GM12878 (cell line): ENCODE measurements at regions not wholly inside any gene's neighbourhood (a gene's known extent, or its start where the extent isn't known, plus 50 kb on each side); places are given as distances from the start of the nearest gene placed in this dataset.

Experiments
- ATAC-seq: fragments of 200-7000 bp; cut with Tn5 transposase; 3 replicates; pipeline ENCODE4 v1.9.1; 2020; ENCODE audit warnings: mild to moderate bottlenecking, moderate library complexity
- BruUV-seq: library from RNA; stranded (reverse); fragments of 400-500 nt; replicated peaks from 2 replicates; lab custom pipeline; 2021; lab: Mats Ljungman, UMichigan
- CTCF ChIA-PET: fragments of 300-600 bp; sonication (Branson Sonifier 250); formaldehyde crosslinking; extraction: SDS; loops from one replicate; lab custom pipeline; 2021; ENCODE audit warnings: inconsistent platforms; lab: Yijun Ruan, JAX
- POLR2A ChIA-PET: fragments of 350-600 bp; formaldehyde crosslinking; extraction: SDS; loops from one replicate; lab custom pipeline; 2021; ENCODE audit warnings: inconsistent platforms; lab: Charles Lee
- RAD21 ChIA-PET: fragments of 300-600 bp; sonication (Branson Sonifier 250); formaldehyde crosslinking; loops from one replicate; lab custom pipeline; 2023; ENCODE audit warnings: antibody characterized with exemption; ENCODE audit not compliant: unreplicated experiment; lab: Charles Lee
- SMC1A ChIA-PET: fragments of 300-600 bp; sonication (Branson Sonifier 250); formaldehyde crosslinking; loops from one replicate; lab custom pipeline; 2023; ENCODE audit not compliant: unreplicated experiment, uncharacterized antibody; lab: Charles Lee
- DNase-seq: peaks from one replicate; pipeline ENCODE4 v3.0.0-alpha.2; 2011; ENCODE audit warnings: low read depth, low spot score
- FAIRE-seq: peaks from 3 replicates; lab custom pipeline; 2011; peaks lifted over from hg19 to GRCh38; lab: Jason Lieb, UNC
- H2AFZ ChIP-seq: 2 replicates; pipeline ENCODE4 v1.6.0; 2011; ENCODE audit warnings: low read depth, low read length, control low read depth; ENCODE audit not compliant: control insufficient read depth
- H3K27ac ChIP-seq: 2 replicates; pipeline ENCODE4 v1.5.1; 2011; ENCODE audit warnings: control low read depth; ENCODE audit not compliant: control insufficient read depth, insufficient read depth
- H3K27me3 ChIP-seq, 2 experiments: replicated peaks in 1 of 2; 2 replicates each; pipeline versions ENCODE4 v1.6.0 to v1.6.1; 2011; ENCODE audit warnings: low read length in 1 of 2; ENCODE audit not compliant: control insufficient read depth in 2 of 2, insufficient read depth in 2 of 2
- H3K36me3 ChIP-seq, 2 experiments: 2 replicates each; pipeline ENCODE4 v1.5.1; 2011; ENCODE audit warnings: low read length in 1 of 2; ENCODE audit not compliant: control insufficient read depth in 2 of 2, insufficient read depth in 2 of 2
- H3K4me1 ChIP-seq: 2 replicates; pipeline ENCODE4 v1.6.1; 2011; ENCODE audit warnings: mild to moderate bottlenecking, low read length, moderate library complexity, mixed read lengths; ENCODE audit not compliant: control insufficient read depth, insufficient read depth
- H3K4me2 ChIP-seq: 2 replicates; pipeline ENCODE4 v1.6.0; 2011; ENCODE audit warnings: control low read depth; ENCODE audit not compliant: control insufficient read depth, insufficient read depth
- H3K4me3 ChIP-seq: fragments of 200-600 bp; sonication (generic); 2 replicates; pipeline ENCODE4 v1.5.1; 2016
- H3K79me2 ChIP-seq: 2 replicates; pipeline ENCODE4 v1.6.0; 2011; ENCODE audit warnings: low read length; ENCODE audit not compliant: control insufficient read depth, insufficient read depth
- H3K9ac ChIP-seq: 2 replicates; pipeline ENCODE4 v1.8.0; 2011; ENCODE audit warnings: low read length, control low read depth, mixed read lengths; ENCODE audit not compliant: control insufficient read depth, insufficient read depth
- H3K9me3 ChIP-seq: replicated peaks from 3 replicates; pipeline ENCODE4 v1.5.1; 2011; ENCODE audit warnings: mild to moderate bottlenecking, low read length; ENCODE audit not compliant: control insufficient read depth, insufficient read depth
- H4K20me1 ChIP-seq: 2 replicates; pipeline ENCODE4 v1.6.0; 2011; ENCODE audit not compliant: control insufficient read depth, insufficient read depth
- BHLHE40 ChIP-seq, 2 experiments: fragments of 450-650 bp in 1 of 2; IDR thresholded peaks; 2 replicates each; pipeline ENCODE4 v1.6.1; 2011 to 2017; ENCODE audit warnings: low read depth in 2 of 2, borderline replicate concordance in 1 of 2, improper control_type of control experiment in 1 of 2, low read length in 1 of 2, mild to moderate bottlenecking in 1 of 2
- BMI1 ChIP-seq: fragments of 450-650 bp; IDR thresholded peaks from 2 replicates; pipeline ENCODE4 v1.6.1; 2016; ENCODE audit warnings: mild to moderate bottlenecking, moderate library complexity, borderline replicate concordance
- E4F1 ChIP-seq: fragments of 450-650 bp; IDR thresholded peaks from 2 replicates; pipeline ENCODE4 v1.6.1; 2018; ENCODE audit warnings: borderline replicate concordance, mild to moderate bottlenecking; ENCODE audit not compliant: partially characterized antibody
- HDGF ChIP-seq: fragments of 450-650 bp; IDR thresholded peaks from 2 replicates; pipeline ENCODE4 v1.6.1; 2016; ENCODE audit warnings: antibody characterized with exemption
- IRF4 ChIP-seq: IDR thresholded peaks from 2 replicates; pipeline ENCODE4 v1.6.1; 2011; ENCODE audit warnings: low read depth, low read length
- JUNB ChIP-seq: IDR thresholded peaks from 2 replicates; pipeline ENCODE4 v1.6.1; 2016; ENCODE audit warnings: antibody characterized with exemption, mild to moderate bottlenecking
- MYC ChIP-seq: IDR thresholded peaks from 2 replicates; pipeline ENCODE4 v1.6.1; 2011; ENCODE audit warnings: mild to moderate bottlenecking, low read length, moderate library complexity, inconsistent platforms; ENCODE audit not compliant: insufficient read depth, insufficient replicate concordance, insufficient read length, severe bottlenecking
- NR2F1 ChIP-seq: fragments of 450-650 bp; conservative IDR thresholded peaks from 2 replicates; pipeline ENCODE4 v1.6.1; 2017; ENCODE audit warnings: mild to moderate bottlenecking
- PKNOX1 ChIP-seq: fragments of 450-650 bp; IDR thresholded peaks from 2 replicates; pipeline ENCODE4 v1.6.1; 2016; ENCODE audit warnings: mild to moderate bottlenecking
- PML ChIP-seq: IDR thresholded peaks from 2 replicates; pipeline ENCODE4 v1.6.1; 2012; ENCODE audit warnings: low read length, inconsistent platforms
- RELA ChIP-seq: fragments of 450-650 bp; IDR thresholded peaks from 2 replicates; pipeline ENCODE4 v1.8.0; 2014; ENCODE audit warnings: borderline replicate concordance; ENCODE audit not compliant: partially characterized antibody
- RUNX3 ChIP-seq: IDR thresholded peaks from 2 replicates; pipeline ENCODE4 v1.6.1; 2012; ENCODE audit warnings: low read length, inconsistent platforms
- SIX5 ChIP-seq: IDR thresholded peaks from 2 replicates; pipeline ENCODE4 v1.6.1; 2011; ENCODE audit warnings: mild to moderate bottlenecking, low read depth, low read length, moderate library complexity; ENCODE audit not compliant: severe bottlenecking
- SMAD1 ChIP-seq: fragments of 450-650 bp; IDR thresholded peaks from 2 replicates; pipeline ENCODE4 v1.6.1; 2018; ENCODE audit warnings: mild to moderate bottlenecking, low read depth; ENCODE audit not compliant: partially characterized antibody
- SMC3 ChIP-seq: IDR thresholded peaks from 2 replicates; pipeline ENCODE4 v1.6.1; 2011; ENCODE audit warnings: low read length, improper control_type of control experiment, borderline replicate concordance
- STAT1 ChIP-seq: fragments of 450-650 bp; conservative IDR thresholded peaks from 2 replicates; pipeline ENCODE4 v1.6.1; 2014; ENCODE audit warnings: antibody characterized with exemption, mild to moderate bottlenecking
- TARDBP ChIP-seq: IDR thresholded peaks from 2 replicates; pipeline ENCODE4 v1.6.1; 2016; ENCODE audit warnings: borderline replicate concordance
- WGBS: methylation state at CpG from one replicate; pipeline ENCODE4 v1.1.6; 2016; ENCODE audit warnings: low lambda C conversion rate; ENCODE audit not compliant: insufficient replicate concordance, insufficient coverage; ENCODE audit errors: missing lambda C conversion rate; 5-methylcytosine and 5-hydroxymethylcytosine counted together
- in situ Hi-C: fragments of 300-500 bp; cut with MboI; formaldehyde crosslinking; loops from 9 replicates; pipeline ENCODE4 v1.14.3; 2018; ENCODE audit warnings: mixed read lengths
- intact Hi-C: fragments of 100-400 bp; cut with micrococcal nuclease; formaldehyde crosslinking; loops from one replicate; pipeline ENCODE4 v1.14.2; 2022; ENCODE audit not compliant: unreplicated experiment

GRCh38 chr4:128376958-128377357, 89.3 kb upstream of the PGRMC2 start (continued):
- TF ChIP-seq PML (no peak), SIX5 (no peak), SMAD1 (no peak)

GRCh38 chr4:128376303-128376702, 88.7 kb upstream of the PGRMC2 start:
- ChIA-PET POLR2A (no interaction called here), CTCF (no interaction called here), RAD21 (no interaction called here), SMC1A (interaction anchor here (0.8 kb wide), 1 partner anchor 184 kb away, joined by 3 read pairs; no protein-coding TSS in a partner anchor)
- no peak overlapping the region for H3K4me3 ChIP-seq
- H3K27me3 ChIP-seq = no peaks in the 10 kb centered on the region
- no peaks in the 10 kb centered on the region for H3K4me1 ChIP-seq
- in situ Hi-C loops (no loop called here), intact Hi-C loops (loop anchor here (5.0 kb wide), 1 partner anchor 184 kb away; no protein-coding TSS in a partner anchor)
- no peak for TF ChIP-seq STAT1
- TF ChIP-seq RELA = no peak
- TF ChIP-seq PKNOX1 = no peak
- TF ChIP-seq HDGF = no peak
- TF ChIP-seq BMI1 = no peak
- no peak for TF ChIP-seq JUNB
- TF ChIP-seq BHLHE40 (IDR thresholded peaks at IDR 0.05; ENCODE audit: borderline replicate concordance in 1 of 2, low read depth in 2 of 2, low read length in 1 of 2) = no peak
- TF ChIP-seq NR2F1 = no peak
- no peak for TF ChIP-seq SMC3
- TF ChIP-seq E4F1 = no peak
- TF ChIP-seq IRF4 = no peak
- TF ChIP-seq RUNX3 = no peak
- TF ChIP-seq MYC = no peak
- no peak for TF ChIP-seq TARDBP
- H3K9ac ChIP-seq = no peak overlapping the region
- WGBS = 78% methylated on average over 5 of the region's 5 CpGs
- no peak overlapping the region for H2AFZ ChIP-seq
- H3K9me3 ChIP-seq = no peaks in the 10 kb centered on the region; the same call in 2 of the 3 replicates
- FAIRE-seq = no peak
- H3K27ac ChIP-seq = no peak overlapping the region
- no peak for DNase-seq
- no peak overlapping the region for H3K4me2 ChIP-seq
- no TSS peak for BruUV-seq
- no peaks in the 10 kb centered on the region for H3K79me2 ChIP-seq
- ATAC-seq = no peak
- no peaks in the 10 kb centered on the region for H4K20me1 ChIP-seq
- H3K36me3 ChIP-seq = no peaks in the 10 kb centered on the region
